ENCODE measurements at regions not wholly inside any gene's neighbourhood (a gene's known extent, or its start where the extent isn't known, plus 50 kb on each side); places are given as distances from the start of the nearest gene placed in this dataset.

GRCh38 chr5:148011398-148012137 is 52.2 kb upstream of the SPINK5 start:
- TF ChIP-seq CTCF (IDR thresholded peaks at IDR 0.05) (no peak), POLR2A (IDR thresholded peaks at IDR 0.05) (no peak), POLR2AphosphoS5 (IDR thresholded peaks at IDR 0.05) (no peak)

Data from upper lobe of left lung (tissue), 4 donors.